ENCODE measurements at regions not wholly inside any gene's neighbourhood (a gene's known extent, or its start where the extent isn't known, plus 50 kb on each side); places are given as distances from the start of the nearest gene placed in this dataset.

GRCh38 chr6:6808343-6808742 lies 219.8 kb downstream of the LY86 start:
- Histone ChIP-seq H3K4me1 (peaks cover 0 to 5% (median 3%) of the 10 kb centered on the region in 3 donors), H3K36me3 (no peaks in the 10 kb centered on the region), H3K4me3 (no peak overlapping the region), H3K27ac (no peak overlapping the region), H3K27me3 (no peaks in the 10 kb centered on the region), H3K9me3 (no peaks in the 10 kb centered on the region)
- TF ChIP-seq, protein P1, sequence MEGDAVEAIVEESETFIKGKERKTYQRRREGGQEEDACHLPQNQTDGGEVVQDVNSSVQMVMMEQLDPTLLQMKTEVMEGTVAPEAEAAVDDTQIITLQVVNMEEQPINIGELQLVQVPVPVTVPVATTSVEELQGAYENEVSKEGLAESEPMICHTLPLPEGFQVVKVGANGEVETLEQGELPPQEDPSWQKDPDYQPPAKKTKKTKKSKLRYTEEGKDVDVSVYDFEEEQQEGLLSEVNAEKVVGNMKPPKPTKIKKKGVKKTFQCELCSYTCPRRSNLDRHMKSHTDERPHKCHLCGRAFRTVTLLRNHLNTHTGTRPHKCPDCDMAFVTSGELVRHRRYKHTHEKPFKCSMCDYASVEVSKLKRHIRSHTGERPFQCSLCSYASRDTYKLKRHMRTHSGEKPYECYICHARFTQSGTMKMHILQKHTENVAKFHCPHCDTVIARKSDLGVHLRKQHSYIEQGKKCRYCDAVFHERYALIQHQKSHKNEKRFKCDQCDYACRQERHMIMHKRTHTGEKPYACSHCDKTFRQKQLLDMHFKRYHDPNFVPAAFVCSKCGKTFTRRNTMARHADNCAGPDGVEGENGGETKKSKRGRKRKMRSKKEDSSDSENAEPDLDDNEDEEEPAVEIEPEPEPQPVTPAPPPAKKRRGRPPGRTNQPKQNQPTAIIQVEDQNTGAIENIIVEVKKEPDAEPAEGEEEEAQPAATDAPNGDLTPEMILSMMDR (IDR thresholded peaks at IDR 0.05), result no peak
- no peak for ATAC-seq
- intact Hi-C loops (cut with DNase I), result no loop called here
- no peak for FAIRE-seq
- DNase-seq, result no peak
- 92 to 93% methylated on average over 5 of the region's 5 CpGs for WGBS, 2 donors

DNA sequence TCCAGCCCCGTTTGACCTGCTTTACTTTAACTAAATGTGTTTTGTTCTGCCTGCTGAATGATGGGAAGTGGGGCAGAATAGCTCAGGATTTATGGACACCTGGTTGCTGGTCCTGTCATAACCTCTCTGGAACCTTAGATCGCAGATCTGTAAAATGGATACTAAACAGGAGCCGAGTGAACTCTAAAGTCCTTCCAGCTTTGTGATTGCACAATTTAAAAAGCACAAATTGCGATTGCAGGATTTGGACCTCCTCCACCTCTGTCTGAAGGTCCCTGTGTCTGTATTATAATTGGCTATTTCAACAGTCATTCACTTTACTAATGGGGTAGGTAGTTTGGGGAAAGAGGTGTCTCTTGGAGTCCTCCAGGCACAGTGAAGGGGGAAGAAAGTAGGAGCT lies 220.4 kb downstream of the LY86 start:
- WGBS, 2 donors, result 68 to 76% methylated on average over 4 of the region's 4 CpGs
- H3K36me3 ChIP-seq, result no peaks in the 10 kb centered on the region
- ATAC-seq (no peak), FAIRE-seq (no peak), DNase-seq (no peak)
- TF ChIP-seq, protein P1 (IDR thresholded peaks at IDR 0.05), result no peak
- H3K27me3 ChIP-seq, result no peaks in the 10 kb centered on the region
- no peak overlapping the region for H3K4me3 ChIP-seq
- H3K4me1 ChIP-seq, result peaks cover 0 to 5% (median 3%) of the 10 kb centered on the region in 3 donors
- intact Hi-C loops (cut with DNase I), result no loop called here
- H3K9me3 ChIP-seq, result no peaks in the 10 kb centered on the region
- no peak overlapping the region for H3K27ac ChIP-seq

DNA sequence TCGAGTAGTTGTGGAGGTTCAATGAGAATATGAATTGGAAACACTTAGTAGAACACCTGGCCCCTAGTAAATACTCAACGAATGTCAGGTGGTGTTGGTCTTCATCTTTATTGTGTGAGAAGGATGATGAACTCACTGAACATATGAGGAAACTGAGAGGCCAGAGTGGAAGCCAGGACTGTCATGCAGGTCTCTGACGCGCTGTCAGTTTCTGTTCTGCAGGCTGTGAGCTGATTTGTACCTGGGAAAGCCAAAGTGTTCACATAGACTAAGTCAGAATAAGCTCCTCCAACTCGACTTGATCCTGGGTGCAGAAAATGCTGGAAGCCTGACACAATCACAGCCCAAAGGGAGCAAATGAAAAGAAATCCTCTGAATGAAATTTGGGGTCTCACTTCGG lies 222.2 kb downstream of the LY86 start:
- peak overlapping the region; percentile 30 to 88 (median 76) for H3K27ac ChIP-seq
- TF ChIP-seq, protein P1 (IDR thresholded peaks at IDR 0.05), result no peak
- peak overlapping the region in 2 of 4 donors; percentile 23 to 35 for H3K4me3 ChIP-seq
- H3K36me3 ChIP-seq, result no peaks in the 10 kb centered on the region
- H3K27me3 ChIP-seq, result no peaks in the 10 kb centered on the region
- no peaks in the 10 kb centered on the region for H3K9me3 ChIP-seq
- 52 to 57% methylated on average over 6 of the region's 6 CpGs for WGBS, 2 donors
- DNase-seq, result peak in 1 of 6 donors; percentile 22
- H3K4me1 ChIP-seq, result peaks cover 0 to 5% (median 3%) of the 10 kb centered on the region in 3 donors
- peak in 3 of 4 donors; percentile 14 to 28 (median 15) for ATAC-seq
- FAIRE-seq, result no peak
- intact Hi-C loops (cut with DNase I), result no loop called here

DNA sequence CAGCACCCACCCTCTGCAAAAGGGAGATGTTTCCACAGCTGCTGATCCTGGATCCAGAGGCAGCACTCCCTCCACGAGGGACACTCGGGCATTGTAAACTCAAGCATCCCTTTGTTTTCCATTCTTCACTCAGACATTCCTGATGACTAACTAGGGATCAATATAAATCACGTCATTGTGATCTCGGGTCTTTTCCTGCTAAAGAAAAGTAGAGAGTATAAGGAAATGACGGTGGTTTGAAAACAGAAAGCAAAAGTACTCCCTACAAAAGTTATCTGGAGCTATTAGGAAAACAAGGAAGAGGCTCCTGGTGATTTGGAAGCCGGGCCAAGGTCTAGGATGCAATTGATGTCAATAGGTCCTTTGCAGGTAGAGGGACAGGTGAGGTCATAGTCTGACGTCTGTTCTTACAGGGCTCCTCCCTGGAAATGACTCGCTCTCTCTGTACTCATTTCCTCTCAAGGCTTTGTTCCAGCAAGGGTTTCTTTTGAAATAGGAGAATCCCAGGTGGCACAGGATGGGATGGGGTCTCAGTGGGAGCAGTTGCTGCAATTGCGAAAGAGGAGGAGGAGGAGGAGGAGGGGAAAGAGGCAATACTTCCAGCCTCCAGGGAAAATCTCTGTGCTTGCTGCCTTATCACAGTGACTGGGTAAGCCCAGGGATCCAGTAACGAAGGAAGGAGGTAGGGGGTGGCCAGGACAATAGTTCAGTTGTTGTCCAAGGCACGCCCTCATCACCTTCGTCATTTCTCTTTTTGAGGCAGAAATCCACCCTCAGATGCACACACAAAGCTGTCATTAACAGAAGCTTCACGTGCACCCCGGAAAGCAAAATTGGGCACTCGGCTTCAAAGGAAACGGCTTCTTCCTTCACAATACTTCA lies 222.8 kb downstream of the LY86 start:
- DNase-seq, result peak in 4 of 6 donors; percentile 61 to 77 (median 68)
- intact Hi-C loops (cut with DNase I), result no loop called here
- Histone ChIP-seq H3K27me3 (no peaks in the 10 kb centered on the region), H3K36me3 (no peaks in the 10 kb centered on the region), H3K27ac (peak overlapping the region; percentile 30 to 88 (median 76)), H3K4me3 (peak overlapping the region in 3 of 4 donors; percentile 4 to 35 (median 23)), H3K4me1 (peaks cover 0 to 5% (median 3%) of the 10 kb centered on the region in 3 donors), H3K9me3 (no peaks in the 10 kb centered on the region)
- ATAC-seq, result peak; percentile 84 to 93 (median 92)
- FAIRE-seq, result no peak
- WGBS, 2 donors, result 4 to 6% methylated on average over 16 of the region's 16 CpGs
- TF ChIP-seq, protein P1 (IDR thresholded peaks at IDR 0.05), result no peak

DNA sequence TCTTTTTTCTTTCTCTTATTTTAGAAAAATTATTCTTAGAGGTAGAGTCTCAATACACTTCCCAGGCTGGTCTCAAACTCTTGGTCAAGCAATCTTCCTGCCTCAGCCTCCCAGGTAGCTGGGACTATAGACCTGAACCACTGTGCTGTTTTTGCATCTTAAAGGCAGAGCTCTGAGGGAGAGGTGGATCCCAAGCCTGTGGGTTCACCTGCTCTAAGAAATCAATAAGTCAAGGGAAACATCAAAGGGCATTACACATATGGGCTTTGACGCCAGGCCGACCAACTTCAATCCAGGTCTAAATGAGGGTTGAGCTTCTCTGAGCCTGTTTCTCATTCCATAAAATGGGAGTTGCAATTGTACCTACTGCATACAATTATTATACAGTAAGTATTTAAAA lies 223.9 kb downstream of the LY86 start:
- intact Hi-C loops (cut with DNase I), result no loop called here

More for the DNA sequence above, 223.9 kb downstream of the LY86 start:
- no peak for ATAC-seq
- WGBS, 2 donors, result 86 to 91% methylated on average over 2 of the region's 2 CpGs
- Histone ChIP-seq H3K27ac (peak overlapping the region in 3 of 4 donors; percentile 30 to 88 (median 78)), H3K4me1 (peaks cover 0 to 5% (median 3%) of the 10 kb centered on the region in 3 donors), H3K36me3 (no peaks in the 10 kb centered on the region), H3K27me3 (no peaks in the 10 kb centered on the region), H3K4me3 (no peak overlapping the region), H3K9me3 (no peaks in the 10 kb centered on the region)
- no peak for FAIRE-seq
- DNase-seq, result no peak
- TF ChIP-seq, protein P1 (IDR thresholded peaks at IDR 0.05), result no peak

All from pancreas (tissue), 10 donors.